ENCODE measurements at regions not wholly inside any gene's neighbourhood (a gene's known extent, or its start where the extent isn't known, plus 50 kb on each side); places are given as distances from the start of the nearest gene placed in this dataset.

GRCh38 chr5:166428264-166428803, 1863.1 kb upstream of the WWC1 start:
- DNase-seq = no peak
- Histone ChIP-seq H3K27me3 (no peaks in the 10 kb centered on the region), H3K4me3 (replicated peaks in 1 of 3) (no peak overlapping the region), H3K4me1 (peaks cover 0 to 5% of the 10 kb centered on the region in 2 donors), H3K9me3 (no peaks in the 10 kb centered on the region), H3K36me3 (no peaks in the 10 kb centered on the region), H3K27ac (no peak overlapping the region)
- no peak for TF ChIP-seq POLR2A (IDR thresholded peaks at IDR 0.05)
- TF ChIP-seq CTCF (IDR thresholded peaks at IDR 0.05) = no peak
- intact Hi-C loops (cut with DNase I) = no loop called here
- 82 to 90% methylated on average over 2 of the region's 2 CpGs for WGBS, 2 donors

- no peak overlapping the region for H3K27ac ChIP-seq
- no peaks in the 10 kb centered on the region for H3K9me3 ChIP-seq
- DNase-seq = no peak
- WGBS, 2 donors = 50 to 54% methylated on average over 5 of the region's 5 CpGs
- H3K36me3 ChIP-seq = no peaks in the 10 kb centered on the region
- H3K4me3 ChIP-seq (replicated peaks in 1 of 3) = no peak overlapping the region
- H3K27me3 ChIP-seq = no peaks in the 10 kb centered on the region
- H3K4me1 ChIP-seq = peaks cover 0 to 5% of the 10 kb centered on the region in 2 donors
- intact Hi-C loops (cut with DNase I) = no loop called here
- no peak for TF ChIP-seq POLR2A (IDR thresholded peaks at IDR 0.05)
Observed at GRCh38 chr5:166430491-166431319, 1860.7 kb upstream of the WWC1 start.

- WGBS, 2 donors = 2 to 5% methylated on average over 4 of the region's 4 CpGs
- DNase-seq = peak; percentile 4 to 10
- TF ChIP-seq CTCF (IDR thresholded peaks at IDR 0.05) = no peak
- no peak for TF ChIP-seq POLR2A (IDR thresholded peaks at IDR 0.05)
- intact Hi-C loops (cut with DNase I) = no loop called here
- Histone ChIP-seq H3K27ac (no peak overlapping the region), H3K4me1 (peaks cover 0 to 5% of the 10 kb centered on the region in 2 donors), H3K9me3 (no peaks in the 10 kb centered on the region), H3K27me3 (no peaks in the 10 kb centered on the region), H3K36me3 (no peaks in the 10 kb centered on the region), H3K4me3 (replicated peaks in 1 of 3) (no peak overlapping the region)
Observed at GRCh38 chr5:166431456-166431855, 1860.0 kb upstream of the WWC1 start.

GRCh38 chr5:166433679-166434078, 1857.8 kb upstream of the WWC1 start:
- Histone ChIP-seq H3K4me3 (replicated peaks in 1 of 3) (no peak overlapping the region), H3K4me1 (peaks cover 0 to 5% of the 10 kb centered on the region in 2 donors), H3K9me3 (no peaks in the 10 kb centered on the region), H3K27ac (no peak overlapping the region), H3K36me3 (no peaks in the 10 kb centered on the region), H3K27me3 (no peaks in the 10 kb centered on the region)
- DNase-seq = no peak
- no peak for TF ChIP-seq CTCF (IDR thresholded peaks at IDR 0.05)
- no peak for TF ChIP-seq POLR2A (IDR thresholded peaks at IDR 0.05)
- intact Hi-C loops (cut with DNase I) = no loop called here
- 74 to 82% methylated on average over 5 of the region's 5 CpGs for WGBS, 2 donors

GRCh38 chr5:166436872-166437271, 1854.6 kb upstream of the WWC1 start:
- no peaks in the 10 kb centered on the region for H3K9me3 ChIP-seq
- no peaks in the 10 kb centered on the region for H3K27me3 ChIP-seq
- H3K4me3 ChIP-seq (replicated peaks in 1 of 3) = no peak overlapping the region
- 79 to 82% methylated on average over 3 of the region's 3 CpGs for whole genome bisulfite sequencing, 2 donors
- H3K36me3 ChIP-seq = no peaks in the 10 kb centered on the region
- H3K4me1 ChIP-seq = no peaks in the 10 kb centered on the region
- intact Hi-C loops (cut with DNase I) = no loop called here
- H3K27ac ChIP-seq = no peak overlapping the region
- DNase-seq = no peak
- TF ChIP-seq POLR2A (IDR thresholded peaks at IDR 0.05) = no peak
- TF ChIP-seq CTCF (IDR thresholded peaks at IDR 0.05) = no peak

Data from thyroid gland (tissue), 4 donors.